ENCODE measurements at regions not wholly inside any gene's neighbourhood (a gene's known extent, or its start where the extent isn't known, plus 50 kb on each side); places are given as distances from the start of the nearest gene placed in this dataset.

GRCh38 chr5:133687212-133688061, 75.1 kb upstream of the FSTL4 start:
- no peak for DNase-seq (ENCODE audit: low spot score)

GRCh38 chr5:133686566-133686965, 74.2 kb upstream of the FSTL4 start:
- no peak for DNase-seq (ENCODE audit: low spot score)

- DNase-seq (ENCODE audit: low spot score): no peak
Measured at GRCh38 chr5:133685402-133686018, 73.2 kb upstream of the FSTL4 start.

GRCh38 chr5:133683646-133684596, 71.6 kb upstream of the FSTL4 start:
- no peak for DNase-seq (ENCODE audit: low spot score)

- no peak for DNase-seq (ENCODE audit: low spot score)
Measured at GRCh38 chr5:133682451-133682850, 70.1 kb upstream of the FSTL4 start.

- DNase-seq (ENCODE audit: low spot score): no peak
Measured at GRCh38 chr5:133681896-133682295, 69.6 kb upstream of the FSTL4 start.

GRCh38 chr5:133680830-133681565, 68.7 kb upstream of the FSTL4 start:
- DNase-seq (ENCODE audit: low spot score): no peak

- no peak for DNase-seq (ENCODE audit: low spot score)
Measured at GRCh38 chr5:133679534-133679933, 67.2 kb upstream of the FSTL4 start.

- no peak for DNase-seq (ENCODE audit: low spot score)
Measured at GRCh38 chr5:133675376-133676154, 63.2 kb upstream of the FSTL4 start.

- no peak for DNase-seq (ENCODE audit: low spot score)
Measured at GRCh38 chr5:133670336-133670735, 58.0 kb upstream of the FSTL4 start.

GRCh38 chr5:133669472-133669871, 57.1 kb upstream of the FSTL4 start:
- no peak for DNase-seq (ENCODE audit: low spot score)

- no peak for DNase-seq (ENCODE audit: low spot score)
Measured at GRCh38 chr5:133668458-133668857, 56.1 kb upstream of the FSTL4 start.

GRCh38 chr5:133667217-133667616, 54.9 kb upstream of the FSTL4 start:
- no peak for DNase-seq (ENCODE audit: low spot score)

GRCh38 chr5:133665571-133665970, 53.2 kb upstream of the FSTL4 start:
- no peak for DNase-seq (ENCODE audit: low spot score)

GRCh38 chr5:133664422-133664821, 52.1 kb upstream of the FSTL4 start:
- peak; percentile 95 for DNase-seq (ENCODE audit: low spot score)

GRCh38 chr5:133663397-133664054, 51.2 kb upstream of the FSTL4 start:
- no peak for DNase-seq (ENCODE audit: low spot score)

GRCh38 chr5:133662578-133662977, 50.2 kb upstream of the FSTL4 start:
- DNase-seq (ENCODE audit: low spot score): peak; percentile 10

Data from A172 (cell line).